ENCODE measurements at regions not wholly inside any gene's neighbourhood (a gene's known extent, or its start where the extent isn't known, plus 50 kb on each side); places are given as distances from the start of the nearest gene placed in this dataset.

- TF ChIP-seq EZH2 (IDR thresholded peaks at IDR 0.05; ENCODE audit: low read length) (no peak), CTCF (optimal IDR thresholded peaks at IDR 0.05 in 1 of 3, IDR thresholded peaks at IDR 0.05 in 1 of 3, conservative IDR thresholded peaks at IDR 0.05 in 1 of 3; ENCODE audit: extremely low read depth in 1 of 3, insufficient read depth in 2 of 3, low read length in 3 of 3) (no peak)
Observed at GRCh38 chr7:106463851-106464611, 179.2 kb upstream of the NAMPT start.
